ENCODE measurements at regions not wholly inside any gene's neighbourhood (a gene's known extent, or its start where the extent isn't known, plus 50 kb on each side); places are given as distances from the start of the nearest gene placed in this dataset.

DNA sequence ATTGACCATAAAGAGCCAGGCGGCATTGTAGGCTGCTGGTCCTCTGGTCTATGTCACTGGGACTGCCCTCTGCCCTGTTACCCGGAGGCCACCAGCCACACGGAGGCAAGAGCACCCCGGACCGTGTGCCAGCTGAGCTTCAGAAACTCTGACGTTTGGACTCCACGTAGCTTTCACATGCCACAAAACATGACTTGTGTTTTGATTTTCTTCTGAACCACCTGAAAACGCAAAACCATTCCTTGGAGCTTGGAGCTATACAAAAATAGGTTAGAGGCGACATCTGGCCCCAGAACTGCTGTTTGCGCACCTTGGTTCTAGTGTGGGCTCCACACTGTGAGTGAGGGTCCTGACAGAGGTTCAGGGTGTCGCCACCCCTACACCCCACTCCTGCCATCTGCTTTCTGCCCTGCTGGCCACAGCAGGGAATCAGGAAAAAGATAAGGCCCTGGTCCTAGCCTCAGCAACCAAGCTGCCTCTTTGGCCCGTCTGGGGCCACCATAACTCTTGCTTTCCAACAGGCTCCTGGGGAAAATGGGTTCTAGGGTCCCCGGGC is 151.3 kb upstream of the IRX2 start:
- no peak for DNase-seq

DNA sequence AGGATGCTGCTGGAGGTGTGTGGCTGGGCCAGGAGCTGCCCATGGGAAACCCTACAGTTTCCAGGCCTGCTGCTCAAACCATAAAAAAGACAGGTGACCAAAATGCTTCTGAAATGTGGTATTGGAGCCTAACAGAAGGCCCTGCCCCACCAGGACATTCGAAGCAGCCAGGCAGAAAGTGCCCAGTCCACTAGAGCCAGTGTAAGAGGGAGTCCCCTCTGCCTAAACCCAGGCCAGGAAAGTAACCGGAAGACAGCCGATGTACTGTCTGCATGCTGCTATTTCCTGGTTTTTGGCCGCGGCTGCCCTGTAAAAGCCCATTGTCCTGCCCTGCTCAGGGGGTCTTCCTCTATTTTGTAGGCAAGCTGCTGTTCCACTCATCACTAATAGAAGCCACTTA is 150.7 kb upstream of the IRX2 start:
- no peak for DNase-seq

- DNase-seq: no peak
Measured at GRCh38 chr5:2901511-2901910, 150.0 kb upstream of the IRX2 start.

GRCh38 chr5:2901096-2901495 is 149.6 kb upstream of the IRX2 start:
- DNase-seq: no peak

DNA sequence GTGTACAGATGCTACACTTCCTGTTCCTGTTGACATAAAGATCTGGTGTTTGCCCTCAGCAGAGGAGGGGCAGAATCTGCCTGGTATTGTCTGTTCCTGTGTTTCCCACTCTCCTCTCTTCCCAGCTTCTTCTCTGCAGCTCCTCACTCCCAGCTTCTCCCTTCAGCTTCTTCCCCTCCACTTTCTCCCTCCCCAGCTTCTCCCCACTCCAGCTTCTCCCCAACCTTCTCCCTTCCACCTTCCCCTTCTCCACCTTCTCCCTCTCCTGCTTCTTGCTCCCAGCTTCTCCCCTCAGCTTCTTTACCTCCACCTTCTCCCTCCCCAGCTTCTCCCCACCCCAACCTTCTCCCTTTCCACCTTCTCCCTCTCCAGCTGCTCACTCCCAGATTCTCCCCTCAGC is 148.9 kb upstream of the IRX2 start:
- DNase-seq: no peak

GRCh38 chr5:2899311-2899710 is 147.8 kb upstream of the IRX2 start:
- no peak for DNase-seq

- no peak for DNase-seq
Measured at GRCh38 chr5:2898661-2899060, 147.2 kb upstream of the IRX2 start.

GRCh38 chr5:2897276-2897961 is 145.9 kb upstream of the IRX2 start:
- no peak for DNase-seq

- no peak for DNase-seq
Measured at GRCh38 chr5:2896371-2897275, 145.1 kb upstream of the IRX2 start.

GRCh38 chr5:2895876-2896275 is 144.4 kb upstream of the IRX2 start:
- no peak for DNase-seq

GRCh38 chr5:2895196-2895595 is 143.7 kb upstream of the IRX2 start:
- DNase-seq: no peak

- no peak for DNase-seq
Measured at GRCh38 chr5:2894736-2895135, 143.3 kb upstream of the IRX2 start.

GRCh38 chr5:2894316-2894715 is 142.8 kb upstream of the IRX2 start:
- DNase-seq: no peak

GRCh38 chr5:2892466-2893000 is 141.1 kb upstream of the IRX2 start:
- no peak for DNase-seq

DNA sequence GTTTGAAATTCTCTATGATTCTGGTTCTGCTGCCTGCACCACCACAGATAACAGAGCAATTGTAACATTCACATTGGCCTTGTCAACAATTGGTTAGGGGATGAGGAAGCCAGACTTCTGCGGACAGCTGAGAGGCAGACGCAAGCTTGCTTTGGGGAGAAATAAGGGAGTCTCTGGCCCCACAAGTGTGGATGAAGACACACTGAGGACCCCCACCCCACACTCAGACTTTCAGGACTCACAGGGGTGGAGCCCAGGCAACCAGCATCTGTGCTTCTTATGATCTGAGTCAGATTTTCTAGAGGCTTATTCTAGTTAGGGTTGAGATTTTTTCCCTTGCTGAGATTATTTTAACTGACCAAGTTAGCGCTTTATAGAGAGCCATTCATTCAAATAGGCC is 140.3 kb upstream of the IRX2 start:
- no peak for DNase-seq

DNA sequence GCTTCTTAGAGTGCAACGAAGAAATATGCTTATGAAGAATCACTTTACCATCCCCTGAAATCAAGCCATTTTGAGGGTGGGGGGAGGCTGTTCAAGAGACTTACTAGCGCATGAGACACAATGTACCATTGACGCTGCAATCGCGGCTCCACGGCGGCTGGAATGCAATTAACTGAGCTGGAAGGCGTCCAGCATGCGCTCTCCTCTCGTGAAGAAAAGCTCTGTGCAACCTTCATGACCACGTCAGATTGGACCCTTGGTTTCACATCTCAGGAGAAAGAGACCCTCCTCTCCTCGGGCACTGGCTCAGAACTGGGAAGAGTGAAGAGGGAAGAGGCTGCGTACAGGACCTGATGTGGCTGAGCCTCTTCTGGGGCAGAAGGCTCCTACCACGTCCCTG is 138.5 kb upstream of the IRX2 start:
- no peak for DNase-seq

GRCh38 chr5:2888520-2889060 is 137.1 kb upstream of the IRX2 start:
- DNase-seq: no peak

- no peak for DNase-seq
Measured at GRCh38 chr5:2887481-2888348, 136.2 kb upstream of the IRX2 start.

- DNase-seq: no peak
Measured at GRCh38 chr5:2886531-2886930, 135.1 kb upstream of the IRX2 start.

- no peak for DNase-seq
Measured at GRCh38 chr5:2883771-2884170, 132.3 kb upstream of the IRX2 start.

GRCh38 chr5:2879701-2880100 is 128.2 kb upstream of the IRX2 start:
- DNase-seq: no peak

- DNase-seq: no peak
Measured at GRCh38 chr5:2877522-2877921, 126.0 kb upstream of the IRX2 start.

DNA sequence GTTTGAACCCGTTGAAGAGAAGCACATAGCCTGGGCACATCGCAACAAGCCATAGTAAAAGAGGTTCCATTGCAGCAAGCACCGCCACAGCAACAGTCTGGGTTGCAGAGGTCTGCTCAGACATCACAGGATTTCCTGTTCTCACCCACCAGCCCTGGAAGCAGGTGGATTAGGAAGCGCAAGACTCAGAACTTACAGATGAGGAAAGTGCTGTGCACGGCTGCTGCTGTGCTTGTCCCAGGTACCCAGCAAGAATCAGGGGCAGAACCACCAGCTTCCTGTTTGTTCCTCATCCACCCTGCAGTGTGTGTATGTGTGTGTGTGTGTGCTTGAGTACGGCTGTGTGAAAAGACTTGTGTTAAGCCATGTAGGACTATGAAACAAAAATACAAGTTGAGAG is 124.7 kb upstream of the IRX2 start:
- no peak for DNase-seq
